ENCODE measurements at regions not wholly inside any gene's neighbourhood (a gene's known extent, or its start where the extent isn't known, plus 50 kb on each side); places are given as distances from the start of the nearest gene placed in this dataset. TPM values are rescaled to one million over a fixed set of nuclear protein-coding genes. Genes with fewer than 3 reads are reported as not detected.

Small RNA genes in the stretch of these regions (small RNA-seq; reads per million reads assigned to genes)
- gene AC097510.1 (ENCODE audit: insufficient read depth) = not detected
